Daoy (cell line): ENCODE measurements at regions not wholly inside any gene's neighbourhood (a gene's known extent, or its start where the extent isn't known, plus 50 kb on each side); places are given as distances from the start of the nearest gene placed in this dataset.
"Not testable (repeated sequence)": the region's sequence is repeated elsewhere in the genome, so short reads cannot be mapped to it uniquely, and the experiment has no call there.

ENCODE experiments used
- DNase-seq: peaks from one replicate; pipeline ENCODE4 v3.0.0-alpha.2; 2015; ENCODE audit warnings: low read depth

- DNase-seq: no peak
These were observed 161.7 kb downstream of the SMARCA1 start for GRCh38 chrX:129361576-129361975.

- peak; percentile 2 for DNase-seq
These were observed 163.1 kb downstream of the SMARCA1 start for GRCh38 chrX:129360175-129360574.

GRCh38 chrX:129359269-129359668 lies 164.0 kb downstream of the SMARCA1 start:
- DNase-seq: no peak

- DNase-seq: not testable (repeated sequence)
These were observed 165.9 kb downstream of the SMARCA1 start for GRCh38 chrX:129357428-129357827.

- DNase-seq: no peak
These were observed 176.0 kb downstream of the SMARCA1 start for GRCh38 chrX:129347291-129347690.

- DNase-seq: no peak
These were observed 176.7 kb downstream of the SMARCA1 start for GRCh38 chrX:129346574-129346973.

- DNase-seq: not testable (repeated sequence)
These were observed 186.0 kb downstream of the SMARCA1 start for GRCh38 chrX:129337264-129337663.

- no peak for DNase-seq
These were observed 200.2 kb downstream of the SMARCA1 start for GRCh38 chrX:129323115-129323514.

- no peak for DNase-seq
These were observed 204.9 kb downstream of the SMARCA1 start for GRCh38 chrX:129318375-129318774.

GRCh38 chrX:129316461-129316860 lies 206.8 kb downstream of the SMARCA1 start:
- no peak for DNase-seq

- no peak for DNase-seq
These were observed 213.3 kb downstream of the SMARCA1 start for GRCh38 chrX:129310000-129310399.

GRCh38 chrX:129262912-129263311 lies 260.4 kb downstream of the SMARCA1 start:
- DNase-seq: no peak

GRCh38 chrX:129255516-129255915 lies 267.8 kb downstream of the SMARCA1 start:
- DNase-seq: not testable (repeated sequence)

GRCh38 chrX:129249563-129249962 lies 273.7 kb downstream of the SMARCA1 start:
- DNase-seq: no peak

GRCh38 chrX:129247642-129248041 lies 275.6 kb downstream of the SMARCA1 start:
- DNase-seq: no peak

- no peak for DNase-seq
These were observed 283.9 kb downstream of the SMARCA1 start for GRCh38 chrX:129239371-129239770.

GRCh38 chrX:129238011-129238410 lies 285.3 kb downstream of the SMARCA1 start:
- DNase-seq: no peak

GRCh38 chrX:129235903-129236302 lies 287.4 kb downstream of the SMARCA1 start:
- DNase-seq: no peak

- DNase-seq: no peak
These were observed 289.5 kb downstream of the SMARCA1 start for GRCh38 chrX:129233786-129234185.

GRCh38 chrX:129230850-129231512 lies 292.3 kb downstream of the SMARCA1 start:
- DNase-seq: no peak

- no peak for DNase-seq
These were observed 293.1 kb downstream of the SMARCA1 start for GRCh38 chrX:129230168-129230567.

- DNase-seq: no peak
These were observed 295.9 kb downstream of the SMARCA1 start for GRCh38 chrX:129227366-129227765.

- DNase-seq: no peak
These were observed 329.9 kb downstream of the SMARCA1 start for GRCh38 chrX:129193357-129193756.

- DNase-seq: no peak
These were observed 335.1 kb downstream of the SMARCA1 start for GRCh38 chrX:129188231-129188630.
